HG02610 (cell line): ENCODE measurements at regions not wholly inside any gene's neighbourhood (a gene's known extent, or its start where the extent isn't known, plus 50 kb on each side); places are given as distances from the start of the nearest gene placed in this dataset.

Source experiments
- ATAC-seq: cut with Tn5 transposase; IDR thresholded peaks from one replicate; pipeline ENCODE4 v1.9.1; 2021; ENCODE audit warnings: mild to moderate bottlenecking, moderate library complexity; ENCODE audit not compliant: unreplicated experiment

DNA sequence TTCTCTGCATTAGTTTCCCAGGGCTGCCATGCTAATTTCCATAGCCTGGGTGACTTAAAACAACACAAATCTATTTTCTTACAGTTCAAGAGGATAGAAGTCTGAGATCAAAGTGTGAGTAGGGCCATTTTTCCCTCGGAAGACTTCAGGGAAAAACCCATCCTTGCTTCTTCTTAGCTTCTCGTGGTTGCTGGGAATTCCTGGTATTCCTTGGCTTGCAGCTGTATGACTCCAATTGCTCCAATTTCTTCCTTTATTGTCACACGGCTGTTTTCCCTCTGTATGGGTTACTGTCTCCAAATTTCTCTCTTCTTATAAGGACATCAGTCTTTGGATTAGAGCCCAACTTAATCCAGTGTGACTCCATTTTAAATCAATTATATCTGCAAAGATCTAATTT lies 128.4 kb upstream of the JAG1 start:
- ATAC-seq: no peak

DNA sequence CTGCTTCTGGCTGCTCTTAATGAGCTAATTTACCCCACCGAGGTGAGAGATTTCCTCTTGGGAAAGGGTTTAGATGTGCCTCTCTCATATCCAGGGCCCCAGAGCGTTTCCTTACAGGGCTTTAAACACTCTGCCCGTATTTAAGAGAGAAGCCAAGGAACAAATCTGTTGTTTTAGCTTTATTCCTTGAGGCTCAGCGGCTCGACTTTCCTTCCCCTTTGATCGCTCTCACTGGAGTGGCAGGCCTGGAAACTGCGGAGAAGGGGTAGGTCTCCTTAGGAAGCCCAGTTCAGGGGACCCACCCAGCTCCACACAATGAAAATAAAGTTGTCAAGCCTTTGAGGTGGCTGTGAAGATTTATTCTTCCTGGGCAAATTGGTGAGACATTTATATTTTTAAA lies 132.0 kb upstream of the JAG1 start:
- no peak for ATAC-seq

DNA sequence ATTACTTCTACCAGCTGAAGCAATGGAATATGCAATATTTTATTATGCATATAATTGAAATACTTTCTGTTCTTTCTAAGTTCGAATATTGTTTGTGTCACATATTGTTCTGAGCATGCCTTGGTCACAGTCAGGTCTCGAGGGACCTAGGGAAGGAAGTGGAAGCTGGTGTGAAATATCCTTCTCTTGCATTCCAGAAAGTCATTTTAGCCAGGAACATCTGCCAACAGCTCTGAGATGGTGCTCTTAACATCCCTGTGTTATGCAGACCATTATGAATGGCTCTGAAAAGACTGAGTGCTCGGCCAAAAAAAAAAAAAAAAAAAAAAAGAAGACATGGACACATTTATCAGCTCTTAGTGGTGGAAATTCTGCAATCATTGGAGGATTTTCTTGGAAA lies 132.7 kb upstream of the JAG1 start:
- no peak for ATAC-seq

GRCh38 chr20:10807013-10807412 lies 133.2 kb upstream of the JAG1 start:
- no peak for ATAC-seq

DNA sequence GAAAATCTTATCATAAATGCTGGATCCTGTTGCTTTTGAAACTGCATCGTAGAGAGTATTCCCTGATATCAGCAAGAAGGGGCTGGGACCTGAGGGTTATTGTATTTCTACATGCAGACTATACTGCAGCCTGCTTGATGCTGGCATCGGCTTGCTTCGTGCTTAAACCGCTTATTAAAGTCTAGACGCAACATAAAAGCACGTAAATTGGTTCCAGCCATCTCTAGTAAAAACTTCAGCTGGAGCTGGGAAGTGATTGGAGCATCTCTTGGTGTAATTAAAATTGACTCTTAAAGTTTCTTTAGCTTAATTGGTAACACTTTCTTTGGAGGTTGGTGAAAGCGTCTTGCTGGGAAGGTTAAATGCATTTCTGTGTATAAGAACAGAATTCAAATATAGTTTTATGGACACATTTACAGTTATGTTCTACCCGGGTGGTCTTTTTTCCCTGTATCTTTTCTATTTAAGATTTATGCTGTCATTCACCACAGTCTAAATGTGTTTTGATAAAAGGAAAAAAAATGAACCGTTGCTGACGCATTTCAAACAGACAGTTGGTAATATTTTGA lies 139.0 kb upstream of the JAG1 start:
- no peak for ATAC-seq

DNA sequence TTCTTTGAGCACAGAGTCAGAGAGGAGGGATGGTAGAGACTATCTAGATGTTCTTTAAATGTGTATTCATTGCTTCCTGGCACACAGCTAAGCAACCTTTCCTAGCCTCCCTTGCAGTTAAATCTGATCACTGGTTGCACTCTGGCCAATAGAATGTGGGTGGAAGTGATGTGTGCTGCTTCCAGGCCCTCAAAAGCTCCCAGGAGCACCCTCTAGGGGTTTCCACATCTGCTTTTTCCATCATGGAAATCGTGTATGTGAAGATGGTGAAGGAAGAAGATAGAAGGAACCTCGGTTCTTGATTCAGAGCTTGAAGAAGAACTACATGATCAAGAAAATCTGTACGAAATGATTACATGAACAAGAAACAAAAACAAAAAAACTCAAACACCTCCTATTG lies 149.8 kb upstream of the JAG1 start:
- ATAC-seq: no peak

- ATAC-seq: no peak
Measured at GRCh38 chr20:10824750-10825500, 151.1 kb upstream of the JAG1 start.

DNA sequence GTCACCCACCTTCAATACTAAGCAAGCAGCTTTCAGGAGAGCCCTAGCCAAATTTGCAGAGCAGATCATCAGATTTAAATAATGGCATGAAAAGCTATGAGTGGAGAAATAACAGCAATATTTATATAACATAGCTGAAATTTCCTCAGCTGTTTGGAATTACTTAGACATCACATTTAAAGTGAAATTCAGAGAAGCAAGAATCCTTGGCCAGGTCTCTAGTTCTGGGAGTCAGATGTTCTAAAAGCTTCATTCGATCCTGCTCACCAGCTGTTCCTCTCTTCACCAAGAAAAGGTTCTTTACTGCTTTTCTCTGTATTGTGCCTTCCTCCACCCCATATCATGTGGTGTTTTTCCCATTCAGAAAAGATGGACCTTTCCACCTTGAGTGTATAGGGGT lies 152.3 kb upstream of the JAG1 start:
- ATAC-seq: no peak

- no peak for ATAC-seq
Measured at GRCh38 chr20:10828180-10828579, 154.4 kb upstream of the JAG1 start.

- no peak for ATAC-seq
Measured at GRCh38 chr20:10832141-10832540, 158.3 kb upstream of the JAG1 start.

GRCh38 chr20:10837901-10838300 lies 164.1 kb upstream of the JAG1 start:
- no peak for ATAC-seq

- ATAC-seq: no peak
Measured at GRCh38 chr20:10842116-10842515, 168.3 kb upstream of the JAG1 start.

GRCh38 chr20:10843146-10843711 lies 169.4 kb upstream of the JAG1 start:
- ATAC-seq: no peak

- ATAC-seq: no peak
Measured at GRCh38 chr20:10846766-10847165, 173.0 kb upstream of the JAG1 start.

DNA sequence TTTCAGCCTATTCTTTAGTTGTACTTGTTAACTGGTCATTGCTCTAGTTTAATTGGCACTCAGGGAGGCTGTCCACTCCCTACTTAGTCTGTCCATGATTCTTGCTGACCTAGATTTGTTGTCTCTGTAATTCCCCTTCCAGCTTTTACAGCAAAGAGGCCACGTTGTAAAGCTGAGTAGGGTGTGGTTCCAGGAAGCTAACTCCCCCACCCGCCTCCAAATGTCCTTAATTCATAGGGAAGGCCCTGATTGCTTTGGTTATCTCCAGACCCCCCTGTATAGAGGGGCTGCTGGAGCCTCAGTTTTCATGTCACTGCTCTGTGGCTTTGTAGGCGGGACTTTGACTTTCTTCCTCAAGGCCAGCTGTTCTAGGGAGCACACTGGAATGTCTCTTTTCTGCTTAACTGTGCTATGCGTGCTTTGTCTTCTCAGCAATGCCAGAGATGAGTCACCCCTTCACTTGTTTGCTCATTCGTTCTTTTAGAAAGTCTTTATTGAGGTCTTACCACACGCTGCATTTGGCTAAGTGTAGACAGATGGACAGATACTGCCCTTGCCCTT lies 175.1 kb upstream of the JAG1 start:
- ATAC-seq: peak; percentile 74

GRCh38 chr20:10853176-10853575 lies 179.4 kb upstream of the JAG1 start:
- no peak for ATAC-seq

GRCh38 chr20:10853731-10854130 lies 179.9 kb upstream of the JAG1 start:
- no peak for ATAC-seq

GRCh38 chr20:10854976-10855375 lies 181.2 kb upstream of the JAG1 start:
- no peak for ATAC-seq

DNA sequence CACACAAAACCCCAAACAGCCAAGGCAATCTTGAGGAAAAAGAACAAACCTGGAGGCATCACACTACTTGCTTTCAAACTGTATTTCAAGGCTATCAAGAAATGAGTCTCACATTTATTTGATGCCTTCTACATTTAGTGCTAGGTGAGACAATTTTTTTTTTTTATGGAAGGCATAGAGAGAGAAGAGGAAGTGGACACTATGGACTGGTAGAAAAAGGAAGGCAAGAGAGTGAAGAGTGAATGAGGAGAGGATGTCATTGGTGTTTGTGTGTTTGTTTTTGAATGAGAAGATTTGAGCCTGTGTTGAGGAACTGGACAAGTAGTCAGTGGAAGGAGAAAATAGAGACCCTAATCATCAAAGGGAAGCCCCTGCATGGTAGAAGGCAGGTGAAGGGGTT lies 182.0 kb upstream of the JAG1 start:
- no peak for ATAC-seq

DNA sequence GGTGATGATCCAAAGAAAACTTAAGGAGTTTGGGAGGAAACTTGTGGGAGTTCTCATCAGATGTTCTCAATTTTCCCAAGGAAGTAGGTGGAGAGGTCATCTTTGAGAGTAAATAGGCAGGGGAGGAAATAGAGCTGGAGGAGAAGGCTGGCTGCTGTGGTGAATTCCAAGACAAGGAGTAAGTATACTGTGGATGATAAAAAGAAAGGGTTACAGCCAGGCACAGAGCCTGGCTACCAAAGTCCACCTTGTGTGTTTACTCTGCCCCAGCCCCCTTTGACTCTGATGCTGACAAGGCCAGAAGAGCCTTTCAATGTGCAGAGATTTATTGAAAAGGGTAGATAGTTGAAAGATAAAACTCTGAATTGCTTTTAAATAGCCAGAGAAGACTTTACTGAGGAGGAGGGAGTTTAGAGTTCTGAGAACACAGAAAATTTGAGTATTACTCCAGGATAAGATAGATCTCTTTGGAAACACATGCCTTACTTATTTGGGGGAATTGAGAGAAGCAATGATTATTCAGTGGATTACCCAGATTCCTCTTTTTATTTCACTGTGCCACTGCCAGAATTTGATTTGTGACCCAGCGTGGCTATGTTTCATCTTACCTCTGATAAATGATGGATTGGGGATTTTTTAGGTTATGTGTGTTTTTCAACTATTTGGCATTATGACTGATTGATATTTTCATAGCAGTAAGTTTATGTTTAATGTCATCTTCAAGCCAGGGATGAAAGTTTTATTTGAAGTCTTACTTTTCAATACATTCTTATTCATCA lies 182.6 kb upstream of the JAG1 start:
- ATAC-seq: no peak

GRCh38 chr20:10857352-10858070 lies 183.7 kb upstream of the JAG1 start:
- ATAC-seq: no peak
